NT2/D1 (cell line): ENCODE measurements at regions not wholly inside any gene's neighbourhood (a gene's known extent, or its start where the extent isn't known, plus 50 kb on each side); places are given as distances from the start of the nearest gene placed in this dataset.

ENCODE experiments used
- DNase-seq: peaks from one replicate; pipeline ENCODE4 v3.0.0-alpha.2; 2011; ENCODE audit warnings: low read depth, low spot score
- H3K27me3 ChIP-seq: 2 replicates; pipeline ENCODE4 v1.6.0; 2011; ENCODE audit warnings: mild to moderate bottlenecking; ENCODE audit not compliant: insufficient read length, insufficient read depth
- H3K36me3 ChIP-seq: 2 replicates; pipeline ENCODE4 v1.6.1; 2011; ENCODE audit warnings: mild to moderate bottlenecking, low read length, mixed read lengths; ENCODE audit not compliant: insufficient read depth, insufficient read length
- H3K4me1 ChIP-seq: 2 replicates; pipeline ENCODE4 v1.5.1; 2011; ENCODE audit not compliant: insufficient read depth, insufficient read length
- H3K4me3 ChIP-seq: 2 replicates; pipeline ENCODE4 v1.5.1; 2011; ENCODE audit warnings: low read depth; ENCODE audit not compliant: insufficient read length
- H3K9ac ChIP-seq: 2 replicates; pipeline ENCODE4 v1.6.0; 2011; ENCODE audit warnings: low read depth; ENCODE audit not compliant: insufficient read length
- H3K9me3 ChIP-seq: 2 replicates; pipeline ENCODE4 v1.5.1; 2011; ENCODE audit warnings: mild to moderate bottlenecking, low read length; ENCODE audit not compliant: insufficient read depth
- SUZ12 ChIP-seq: IDR thresholded peaks from 2 replicates; pipeline ENCODE4 v1.6.1; 2011; ENCODE audit not compliant: insufficient read length, insufficient read depth; ENCODE audit errors: extremely low read depth
- YY1 ChIP-seq: IDR thresholded peaks from 2 replicates; pipeline ENCODE4 v1.6.1; 2011; ENCODE audit not compliant: insufficient read length, insufficient read depth
- ZNF274 ChIP-seq: IDR thresholded peaks from 2 replicates; pipeline ENCODE4 v1.6.1; 2011; ENCODE audit warnings: mild to moderate bottlenecking, low read depth, low read length

DNA sequence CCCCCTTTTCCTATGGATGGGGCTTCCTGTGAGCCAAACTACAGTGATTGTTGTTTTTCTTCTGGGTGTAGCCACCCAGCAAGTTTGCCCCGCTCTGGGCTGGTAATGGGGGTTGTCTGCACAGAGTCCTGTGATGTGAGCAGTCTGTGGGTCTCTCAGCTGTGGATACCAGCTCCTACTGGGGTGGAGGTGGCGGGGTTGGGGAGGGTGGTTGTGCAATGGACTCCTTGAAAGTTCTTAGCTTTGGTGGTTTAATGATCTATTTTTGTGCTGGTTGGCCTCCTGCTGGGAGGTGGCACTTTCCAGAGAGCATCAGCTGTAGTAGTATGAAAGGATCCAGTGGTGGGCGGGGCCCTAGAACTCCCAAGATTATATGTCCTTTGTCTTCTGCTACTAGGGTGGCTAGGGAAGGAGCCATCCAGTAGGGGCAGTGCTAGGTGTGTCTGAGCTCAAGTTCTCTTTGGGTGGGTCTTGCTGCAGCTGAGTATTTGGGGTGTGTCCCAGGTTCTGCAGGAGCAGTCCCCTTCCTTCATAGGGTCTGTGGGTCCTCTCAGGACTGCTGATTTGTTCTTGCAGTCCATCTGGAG lies 275.6 kb upstream of the PAPPA start:
- Histone ChIP-seq H3K9ac (no peak overlapping the region), H3K4me1 (no peaks in the 10 kb centered on the region), H3K4me3 (no peak overlapping the region), H3K9me3 (no peaks in the 10 kb centered on the region), H3K27me3 (no peaks in the 10 kb centered on the region), H3K36me3 (no peaks in the 10 kb centered on the region)
- no peak for DNase-seq
- TF ChIP-seq YY1 (no peak), ZNF274 (no peak), SUZ12 (no peak)

DNA sequence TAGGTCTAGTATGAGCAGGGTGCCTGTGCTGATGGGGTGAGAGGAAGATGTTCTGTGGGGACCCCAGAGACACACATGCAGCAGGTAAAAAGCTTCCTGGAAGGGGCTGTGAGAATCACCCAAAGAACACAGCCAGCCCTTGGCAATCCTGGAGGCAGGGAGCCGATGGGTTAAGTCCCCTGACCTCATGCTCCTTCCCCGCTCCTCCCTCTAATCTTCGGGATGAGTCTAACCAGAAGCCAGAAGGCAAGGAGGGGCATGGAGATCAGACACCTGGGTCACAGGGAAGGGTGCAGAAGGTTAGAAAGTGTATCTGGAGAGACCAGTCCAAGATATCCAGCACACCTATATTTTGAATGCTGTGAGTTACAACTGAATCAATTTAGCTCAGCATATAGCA lies 274.1 kb upstream of the PAPPA start:
- no peaks in the 10 kb centered on the region for H3K27me3 ChIP-seq

DNA sequence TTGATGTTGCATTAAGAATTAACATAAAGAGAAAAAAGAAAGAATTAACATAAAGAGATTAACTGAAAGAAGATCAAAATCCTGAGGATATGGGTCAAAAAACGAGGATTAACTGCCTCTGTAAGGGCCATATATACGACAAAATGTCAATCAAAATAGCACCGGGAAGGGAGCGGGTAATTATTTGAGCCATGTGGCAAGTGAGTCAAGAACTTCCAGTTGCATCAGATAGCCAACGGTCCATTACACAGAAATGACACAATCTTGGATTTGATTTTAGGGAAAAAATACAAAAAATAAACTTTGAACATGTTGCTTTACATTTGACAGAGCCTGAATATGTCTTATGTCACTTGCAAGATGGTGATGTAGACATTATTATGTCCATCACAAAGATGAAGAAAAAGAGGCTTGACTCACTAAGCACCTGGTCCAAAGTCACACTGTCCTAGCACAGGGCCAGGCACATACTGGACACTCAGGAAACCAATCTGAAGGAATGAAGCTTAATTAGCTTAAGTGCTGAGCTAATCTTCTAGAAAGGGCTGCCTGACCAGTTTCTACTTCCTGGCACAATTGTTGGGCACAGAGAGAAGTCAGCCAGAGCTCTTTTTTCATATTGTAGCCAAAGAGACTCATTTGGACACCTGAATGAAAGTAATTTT lies 273.2 kb upstream of the PAPPA start:
- no peak for TF ChIP-seq ZNF274
- no peak for TF ChIP-seq YY1
- TF ChIP-seq SUZ12, result no peak
- Histone ChIP-seq H3K9ac (no peak overlapping the region), H3K36me3 (no peaks in the 10 kb centered on the region), H3K27me3 (no peaks in the 10 kb centered on the region), H3K4me3 (no peak overlapping the region), H3K9me3 (no peaks in the 10 kb centered on the region), H3K4me1 (no peaks in the 10 kb centered on the region)
- no peak for DNase-seq

More for the DNA sequence above, 274.1 kb upstream of the PAPPA start:
- Histone ChIP-seq H3K9me3 (no peaks in the 10 kb centered on the region), H3K4me3 (no peak overlapping the region), H3K9ac (no peak overlapping the region), H3K4me1 (no peaks in the 10 kb centered on the region), H3K36me3 (no peaks in the 10 kb centered on the region)
- no peak for DNase-seq
- no peak for TF ChIP-seq YY1
- no peak for TF ChIP-seq ZNF274

DNA sequence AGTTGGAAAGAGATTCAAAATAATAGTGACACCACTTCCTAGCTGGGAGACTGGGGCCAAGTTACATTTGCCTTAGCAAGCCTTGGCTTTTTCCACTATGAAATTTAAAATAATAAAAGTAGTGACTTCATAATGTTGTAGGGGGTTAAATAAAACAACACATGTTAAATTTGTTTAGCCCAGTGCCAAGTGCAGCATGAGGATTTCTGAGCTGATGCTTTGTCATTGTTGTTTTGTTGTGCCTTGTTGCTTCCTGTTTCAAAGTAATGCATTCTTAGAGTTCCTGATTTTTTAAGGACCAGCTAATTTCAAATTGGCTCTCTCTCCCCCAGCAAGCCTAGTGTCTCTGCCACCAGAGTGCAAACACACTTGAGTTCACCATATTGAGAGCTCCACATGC lies 270.7 kb upstream of the PAPPA start:
- H3K27me3 ChIP-seq, result no peaks in the 10 kb centered on the region
- no peak for DNase-seq
- no peaks in the 10 kb centered on the region for H3K9me3 ChIP-seq
- TF ChIP-seq ZNF274, result no peak
- no peak for TF ChIP-seq SUZ12
- no peak for TF ChIP-seq YY1
- H3K9ac ChIP-seq, result no peak overlapping the region
- H3K36me3 ChIP-seq, result no peaks in the 10 kb centered on the region
- no peaks in the 10 kb centered on the region for H3K4me1 ChIP-seq
- no peak overlapping the region for H3K4me3 ChIP-seq

DNA sequence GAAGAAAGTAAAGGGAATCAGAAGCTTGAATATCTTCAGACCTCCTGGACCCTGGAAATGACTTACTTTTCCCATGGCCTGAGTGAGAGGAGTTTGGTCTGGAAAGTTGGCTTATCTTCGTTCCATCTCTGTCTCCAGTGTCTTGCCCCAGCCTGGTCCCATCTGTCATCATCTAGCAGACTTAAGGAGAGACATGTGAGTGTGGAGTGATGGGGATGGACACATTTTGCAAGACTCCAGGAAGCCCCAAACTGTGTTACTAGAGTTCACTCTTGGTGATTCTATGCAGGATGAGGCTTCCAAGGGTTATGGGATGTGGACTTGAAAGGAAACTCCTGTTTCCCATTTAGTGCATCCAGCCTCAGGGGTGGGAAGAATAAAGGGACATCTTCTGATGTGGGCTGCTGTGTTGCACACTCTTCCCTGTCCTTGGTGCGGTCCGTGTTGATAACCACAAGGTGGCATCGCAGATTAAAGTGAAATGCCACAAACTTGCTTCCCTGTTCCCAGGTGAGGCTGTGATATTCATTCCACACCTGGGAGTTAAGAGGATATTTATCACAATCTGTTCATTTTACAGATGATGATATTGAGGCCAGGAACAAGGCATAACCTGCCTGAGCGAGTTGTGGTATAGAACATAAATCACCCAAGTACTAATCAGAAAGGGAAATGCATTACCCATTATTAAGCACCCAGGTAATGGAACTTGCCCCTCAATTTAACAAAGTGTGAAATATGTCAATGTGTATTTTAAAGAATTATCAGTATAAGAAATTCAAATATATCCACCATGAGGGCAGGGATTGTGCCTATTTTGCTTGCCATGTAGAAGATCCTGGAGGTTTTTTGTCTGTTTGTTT lies 269.9 kb upstream of the PAPPA start:
- no peak for TF ChIP-seq YY1
- no peak for TF ChIP-seq ZNF274
- no peak for TF ChIP-seq SUZ12
- Histone ChIP-seq H3K27me3 (no peaks in the 10 kb centered on the region), H3K4me3 (no peak overlapping the region), H3K9ac (no peak overlapping the region), H3K4me1 (no peaks in the 10 kb centered on the region), H3K36me3 (no peaks in the 10 kb centered on the region), H3K9me3 (no peaks in the 10 kb centered on the region)
- peak; percentile 28 for DNase-seq

DNA sequence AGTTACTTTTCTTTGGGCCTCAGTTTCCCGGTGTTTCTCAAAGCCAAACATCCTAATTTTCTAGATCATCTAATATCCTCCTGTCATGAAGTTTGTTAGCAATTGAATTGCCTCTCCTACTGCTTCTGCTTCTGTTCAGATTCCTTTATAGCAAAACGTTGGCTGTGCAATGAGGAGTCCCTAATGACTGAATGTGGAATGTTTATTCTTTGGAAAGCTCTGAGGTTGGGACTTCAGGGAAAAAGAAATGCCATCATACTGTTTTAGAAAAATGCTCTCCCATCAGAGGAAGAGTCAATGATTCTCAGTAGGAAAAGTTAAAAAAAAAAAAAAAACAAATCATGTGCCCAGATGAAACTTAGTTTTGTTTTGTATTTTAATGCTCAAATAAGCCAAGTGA lies 268.7 kb upstream of the PAPPA start:
- no peak for DNase-seq
- TF ChIP-seq ZNF274 (no peak), YY1 (no peak), SUZ12 (no peak)
- Histone ChIP-seq H3K9ac (no peak overlapping the region), H3K36me3 (no peaks in the 10 kb centered on the region), H3K27me3 (no peaks in the 10 kb centered on the region), H3K4me1 (no peaks in the 10 kb centered on the region), H3K9me3 (no peaks in the 10 kb centered on the region), H3K4me3 (no peak overlapping the region)

DNA sequence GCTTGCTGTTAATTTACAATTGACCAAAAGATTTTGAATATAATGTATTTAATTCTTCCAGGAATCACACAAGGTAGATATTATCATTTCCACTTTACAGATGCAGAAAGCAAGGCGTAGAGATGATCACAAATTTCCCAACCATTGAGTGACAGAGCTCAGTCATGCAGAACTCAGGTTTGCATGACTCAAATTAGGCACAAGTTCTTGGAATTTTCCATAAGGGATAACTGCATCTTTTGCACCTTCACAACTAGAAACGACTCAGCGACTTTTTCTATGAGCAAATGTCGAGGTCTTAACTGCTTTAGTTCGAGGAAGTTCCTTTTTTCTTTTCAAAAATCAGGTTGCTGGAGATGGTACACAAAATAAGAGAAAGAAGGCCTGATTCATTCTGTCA lies 265.5 kb upstream of the PAPPA start:
- DNase-seq, result no peak
- H3K9ac ChIP-seq, result no peak overlapping the region
- H3K9me3 ChIP-seq, result no peaks in the 10 kb centered on the region
- TF ChIP-seq ZNF274 (no peak), SUZ12 (no peak), YY1 (no peak)
- no peak overlapping the region for H3K4me3 ChIP-seq
- no peaks in the 10 kb centered on the region for H3K27me3 ChIP-seq
- H3K4me1 ChIP-seq, result no peaks in the 10 kb centered on the region
- no peaks in the 10 kb centered on the region for H3K36me3 ChIP-seq
